KBM-7 (cell line): ENCODE measurements at regions not wholly inside any gene's neighbourhood (a gene's known extent, or its start where the extent isn't known, plus 50 kb on each side); places are given as distances from the start of the nearest gene placed in this dataset.

Source experiments
- DNase-seq: peaks from one replicate; pipeline ENCODE4 v3.0.0-alpha.2; 2015
- in situ Hi-C: fragments of 300-500 bp; cut with MboI; formaldehyde crosslinking; loops from 2 replicates; pipeline ENCODE4 v1.14.3; 2020; ENCODE audit warnings: low sequenced_read_pairs, low pct_unique_long_range_greater_than_20kb, mixed read lengths

GRCh38 chr5:30878746-30879145, 314.7 kb upstream of the CDH6 start:
- in situ Hi-C loops: no loop called here
- DNase-seq: no peak

- in situ Hi-C loops: no loop called here
- DNase-seq: no peak
Observed at GRCh38 chr5:30878296-30878695, 315.2 kb upstream of the CDH6 start.

GRCh38 chr5:30874241-30875034, 319.0 kb upstream of the CDH6 start:
- in situ Hi-C loops: no loop called here
- peak; percentile 8 for DNase-seq

GRCh38 chr5:30871196-30871595, 322.3 kb upstream of the CDH6 start:
- DNase-seq: no peak
- in situ Hi-C loops: no loop called here

GRCh38 chr5:30867711-30868110, 325.8 kb upstream of the CDH6 start:
- no peak for DNase-seq

GRCh38 chr5:30866142-30866541, 327.3 kb upstream of the CDH6 start:
- no peak for DNase-seq
- in situ Hi-C loops: no loop called here

More at GRCh38 chr5:30867711-30868110, 325.8 kb upstream of the CDH6 start:
- in situ Hi-C loops: no loop called here

GRCh38 chr5:30856242-30856641, 337.2 kb upstream of the CDH6 start:
- in situ Hi-C loops: no loop called here
- no peak for DNase-seq

- in situ Hi-C loops: no loop called here
- no peak for DNase-seq
Observed at GRCh38 chr5:30853158-30853557, 340.3 kb upstream of the CDH6 start.

GRCh38 chr5:30850866-30851265, 342.6 kb upstream of the CDH6 start:
- DNase-seq: no peak
- in situ Hi-C loops: no loop called here

- peak; percentile 2 for DNase-seq
Observed at GRCh38 chr5:30849931-30850710, 343.4 kb upstream of the CDH6 start.

GRCh38 chr5:30846171-30846570, 347.3 kb upstream of the CDH6 start:
- no peak for DNase-seq
- in situ Hi-C loops: no loop called here

More at GRCh38 chr5:30849931-30850710, 343.4 kb upstream of the CDH6 start:
- in situ Hi-C loops: no loop called here

- no peak for DNase-seq
- in situ Hi-C loops: no loop called here
Observed at GRCh38 chr5:30845194-30845593, 348.3 kb upstream of the CDH6 start.

- DNase-seq: no peak
- in situ Hi-C loops: no loop called here
Observed at GRCh38 chr5:30843541-30843940, 349.9 kb upstream of the CDH6 start.

- no peak for DNase-seq
- in situ Hi-C loops: no loop called here
Observed at GRCh38 chr5:30839956-30840355, 353.5 kb upstream of the CDH6 start.

- in situ Hi-C loops: no loop called here
- no peak for DNase-seq
Observed at GRCh38 chr5:30838936-30839496, 354.5 kb upstream of the CDH6 start.

GRCh38 chr5:30832519-30832918, 361.0 kb upstream of the CDH6 start:
- in situ Hi-C loops: no loop called here
- no peak for DNase-seq

GRCh38 chr5:30831605-30832004, 361.9 kb upstream of the CDH6 start:
- no peak for DNase-seq
- in situ Hi-C loops: no loop called here

- DNase-seq: no peak
- in situ Hi-C loops: no loop called here
Observed at GRCh38 chr5:30831123-30831522, 362.4 kb upstream of the CDH6 start.

GRCh38 chr5:30811298-30811697, 382.2 kb upstream of the CDH6 start:
- in situ Hi-C loops: no loop called here
- DNase-seq: no peak

- in situ Hi-C loops: no loop called here
Observed at GRCh38 chr5:30809933-30810332, 383.6 kb upstream of the CDH6 start.

More at GRCh38 chr5:30809933-30810332, 383.6 kb upstream of the CDH6 start:
- no peak for DNase-seq
